Hematopoietic multipotent progenitor cell treated with erythropoietin and hydrocortisone succinate and interleukin-3 and kit ligand, for 6 days (in vitro differentiated cells): ENCODE measurements at regions not wholly inside any gene's neighbourhood (a gene's known extent, or its start where the extent isn't known, plus 50 kb on each side); places are given as distances from the start of the nearest gene placed in this dataset.
A peak's percentile ranks its signal among the peaks of the same experiment; 100 is the strongest.

Experiments used
- DNase-seq: peaks from one replicate; pipeline ENCODE4 v3.0.0-alpha.2; 2015

DNA sequence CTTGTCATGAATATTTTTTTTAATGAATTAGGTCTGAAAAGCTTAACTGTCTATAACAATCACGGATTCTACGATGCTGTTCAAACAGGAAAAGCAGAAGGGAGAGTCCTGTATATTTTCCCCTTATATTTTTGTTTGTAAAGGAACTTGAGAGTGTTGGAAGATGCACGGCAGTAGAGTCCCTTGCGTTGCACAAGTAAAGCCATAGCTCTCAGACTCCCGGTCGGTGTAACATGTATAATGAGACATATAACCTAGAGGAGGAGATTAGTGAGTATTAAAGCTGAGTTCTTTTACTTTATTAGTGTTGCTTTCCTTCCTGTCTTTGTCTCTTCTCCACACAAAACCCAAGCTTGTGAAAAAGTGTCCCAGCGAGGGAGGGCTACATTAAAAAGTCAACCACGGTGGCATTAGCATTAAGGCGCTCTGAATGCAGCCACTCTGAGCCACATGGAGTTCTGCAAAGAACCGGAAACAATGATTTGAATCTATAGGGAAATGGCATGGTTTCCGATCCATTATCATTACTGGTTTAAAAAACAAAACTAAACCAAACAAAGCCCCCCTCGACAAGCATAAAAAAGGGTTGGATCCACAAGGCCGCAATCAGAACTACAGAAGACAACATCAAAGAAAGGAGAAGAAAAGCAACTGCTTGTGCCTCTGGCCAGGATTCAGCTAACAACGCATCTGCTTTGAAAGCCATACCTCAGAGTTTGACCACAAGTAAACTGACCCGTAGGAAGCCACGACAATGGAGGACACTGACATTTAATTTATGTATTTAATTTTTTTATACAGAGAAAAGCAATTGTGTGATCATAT lies 356.8 kb downstream of the LMO4 start:
- no peak for DNase-seq

DNA sequence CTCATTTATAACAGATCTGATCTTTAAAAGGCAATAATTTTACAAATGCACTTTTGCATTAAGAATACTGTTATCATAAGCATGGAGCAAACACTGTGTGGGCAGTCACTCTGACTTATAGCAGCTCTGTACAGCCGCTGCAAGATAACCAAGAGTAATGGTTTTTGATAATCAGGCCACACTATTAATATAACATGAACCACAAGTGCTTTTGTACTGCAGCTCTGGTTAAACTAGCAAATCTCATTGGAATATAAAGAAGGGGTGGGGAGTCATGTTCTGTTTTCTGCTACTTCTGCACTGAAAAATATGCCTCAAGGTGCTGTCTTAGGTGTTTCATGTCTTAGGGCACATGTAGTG lies 357.4 kb downstream of the LMO4 start:
- peak; percentile 23 for DNase-seq

DNA sequence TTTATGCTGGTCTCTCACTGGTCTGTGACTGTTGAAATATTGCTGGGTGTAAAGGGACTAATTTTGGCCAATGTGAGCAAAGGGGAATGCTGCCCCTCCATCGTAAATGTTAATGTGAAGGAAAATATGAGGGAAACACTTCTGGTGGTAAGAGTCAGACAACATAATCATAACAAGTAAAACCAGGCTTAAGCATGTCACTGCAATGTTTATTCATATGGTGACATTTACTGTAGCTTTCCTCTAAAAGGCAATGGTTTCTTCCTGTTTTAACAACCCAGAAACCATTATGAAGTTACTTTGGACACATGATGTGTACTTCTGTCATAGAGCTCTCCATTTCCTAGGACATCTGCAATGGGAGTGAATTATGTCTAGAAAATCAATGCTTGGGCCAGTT lies 358.0 kb downstream of the LMO4 start:
- no peak for DNase-seq

DNA sequence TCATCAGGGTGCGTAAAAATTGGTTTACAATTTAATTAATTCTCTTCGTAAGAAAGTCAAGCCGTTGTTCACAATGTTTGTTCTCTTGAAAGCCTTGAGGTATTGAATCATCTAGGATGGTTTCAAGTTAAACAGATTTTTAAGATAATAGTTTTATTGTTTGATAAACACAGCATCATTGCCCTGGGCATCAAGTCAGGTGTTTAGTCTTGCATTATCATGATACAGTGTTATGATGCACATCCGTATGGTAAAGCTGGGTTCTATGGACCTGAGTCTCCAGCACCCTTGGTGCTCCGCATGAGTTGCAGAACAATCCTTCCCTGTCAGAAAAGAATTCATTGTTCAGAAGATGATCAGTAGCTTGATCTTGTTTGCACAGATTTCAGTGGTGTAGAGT lies 359.5 kb downstream of the LMO4 start:
- DNase-seq: no peak

DNA sequence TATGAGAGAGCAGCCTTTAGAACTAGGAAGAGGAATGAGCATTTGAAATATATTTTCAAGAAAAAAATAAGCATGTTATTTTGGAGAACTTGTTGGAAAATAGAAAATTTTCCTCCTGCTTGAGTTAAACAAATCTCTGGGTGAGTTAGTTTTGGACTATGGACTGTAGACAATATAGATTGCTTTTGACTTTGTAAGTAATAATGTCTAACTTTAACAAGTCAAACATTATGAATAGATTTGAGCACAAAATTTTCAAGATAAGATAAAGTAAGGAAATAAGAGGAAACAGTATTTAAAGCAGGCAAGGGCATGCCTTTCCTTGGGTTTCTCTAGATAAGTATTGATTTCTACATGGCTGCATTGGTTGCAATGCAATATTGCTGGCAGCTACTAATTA lies 360.8 kb downstream of the LMO4 start:
- no peak for DNase-seq

DNA sequence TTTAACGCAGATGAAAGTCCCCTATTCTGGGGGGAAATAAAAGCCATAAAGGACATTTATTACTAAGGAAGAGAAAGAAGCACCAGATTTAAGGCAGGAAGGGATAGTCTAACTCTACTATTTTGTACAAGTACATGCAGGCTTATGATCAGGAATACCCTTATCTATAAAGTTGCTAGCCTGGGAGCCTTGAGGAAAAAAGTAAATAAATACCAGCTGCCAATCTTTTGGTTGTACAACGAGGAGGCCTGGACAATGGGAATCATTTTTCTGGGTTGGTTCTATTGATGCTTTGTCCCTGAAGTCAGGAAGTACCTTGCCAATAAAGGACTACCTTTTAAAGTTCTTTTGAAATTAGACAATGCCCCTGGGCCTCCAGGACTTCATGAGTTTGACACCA lies 367.8 kb downstream of the LMO4 start:
- DNase-seq: no peak

DNA sequence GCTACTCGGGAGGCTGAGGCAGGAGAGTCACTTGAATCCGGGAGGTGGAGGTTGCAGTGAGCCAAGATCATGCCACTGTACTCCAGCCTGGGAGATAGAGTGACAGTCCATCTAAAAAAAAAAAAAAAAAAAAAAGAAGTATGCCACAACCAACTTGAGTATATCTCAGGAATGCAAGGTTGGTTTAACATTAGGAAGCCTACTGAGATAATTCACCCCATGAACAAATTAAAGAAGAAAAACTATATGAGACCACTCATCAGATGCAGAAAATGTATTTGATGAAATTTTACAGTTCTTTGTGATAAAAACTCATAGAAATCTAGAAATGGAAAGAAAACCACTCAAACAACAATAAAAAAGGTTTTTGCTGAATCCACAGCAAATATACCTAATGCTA lies 373.8 kb downstream of the LMO4 start:
- peak; percentile 36 for DNase-seq

DNA sequence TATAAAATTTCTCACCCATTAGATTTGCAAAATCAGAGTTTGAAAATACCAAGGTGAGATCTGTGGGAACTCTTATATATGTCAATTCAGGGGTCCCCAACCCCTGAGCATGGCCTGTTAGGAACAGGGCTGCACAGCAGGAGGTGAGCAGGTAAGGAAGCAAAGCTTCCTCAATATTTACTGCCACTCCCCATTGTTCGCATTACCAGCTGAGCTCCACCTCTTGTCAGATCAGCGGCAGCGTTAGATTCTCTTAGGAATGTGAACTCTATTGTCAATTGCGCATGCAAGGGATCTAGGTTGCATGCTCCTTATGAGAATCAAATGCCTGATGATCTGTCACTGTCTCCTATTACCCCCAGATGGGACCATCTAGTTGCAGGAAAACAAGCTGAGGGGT lies 376.6 kb downstream of the LMO4 start:
- DNase-seq: no peak

DNA sequence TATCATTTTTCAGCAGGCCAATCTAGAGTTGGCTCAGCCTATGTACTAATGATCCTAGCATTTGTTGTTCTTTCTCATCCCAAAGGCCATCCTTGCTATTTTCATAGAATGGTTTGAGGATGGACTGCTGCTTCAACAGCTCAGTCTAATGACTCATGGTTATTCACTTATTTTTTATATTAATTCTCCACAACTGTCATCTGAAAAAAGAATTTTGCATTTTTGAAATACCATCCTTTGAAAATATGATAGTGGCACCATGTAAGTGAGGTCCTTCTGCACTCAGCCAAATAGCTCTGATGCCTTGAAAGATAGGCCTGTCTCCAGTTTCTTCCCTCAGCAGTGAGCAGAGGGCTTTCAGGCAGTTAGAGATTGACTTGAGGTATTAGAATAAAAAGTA lies 377.5 kb downstream of the LMO4 start:
- DNase-seq: no peak

DNA sequence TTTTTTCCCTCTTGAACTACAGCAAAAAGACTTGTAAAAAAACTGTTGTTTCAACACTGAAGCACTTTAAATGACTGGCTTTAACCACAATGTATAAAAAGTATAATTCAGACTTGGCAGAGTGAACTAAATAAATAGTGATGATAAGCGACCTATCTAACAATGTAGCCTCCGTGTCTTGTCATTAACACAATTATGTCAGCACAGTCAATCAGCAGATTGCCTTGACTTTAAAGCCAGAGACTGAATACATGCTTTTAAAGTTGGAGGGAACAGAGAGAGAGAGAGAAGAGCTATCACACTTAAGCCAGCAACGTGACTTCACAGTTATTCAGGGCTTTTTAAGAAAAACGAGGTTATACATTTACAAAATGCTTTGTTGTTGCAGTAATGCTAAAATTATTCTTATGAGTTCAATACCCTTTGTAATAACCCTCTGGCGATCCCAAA lies 378.1 kb downstream of the LMO4 start:
- DNase-seq: no peak

DNA sequence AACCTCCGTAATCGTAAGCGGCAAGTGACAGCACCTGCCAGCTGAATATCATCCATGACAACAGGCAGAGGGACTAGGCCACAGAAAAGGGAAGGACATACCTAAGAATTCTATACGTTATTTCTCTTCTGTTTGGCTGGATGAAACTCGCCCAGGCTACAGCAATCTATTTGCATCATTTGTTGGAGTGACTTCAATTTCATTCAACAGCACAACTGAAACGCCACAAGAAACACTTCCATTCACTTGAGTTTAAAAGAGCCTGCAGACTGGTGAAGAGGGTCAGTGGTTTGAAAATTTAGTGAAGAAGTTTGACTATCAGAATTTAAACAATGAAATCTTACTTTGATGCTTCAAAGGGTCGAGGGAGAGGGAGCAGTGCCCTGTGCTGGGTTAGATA lies 378.7 kb downstream of the LMO4 start:
- no peak for DNase-seq

DNA sequence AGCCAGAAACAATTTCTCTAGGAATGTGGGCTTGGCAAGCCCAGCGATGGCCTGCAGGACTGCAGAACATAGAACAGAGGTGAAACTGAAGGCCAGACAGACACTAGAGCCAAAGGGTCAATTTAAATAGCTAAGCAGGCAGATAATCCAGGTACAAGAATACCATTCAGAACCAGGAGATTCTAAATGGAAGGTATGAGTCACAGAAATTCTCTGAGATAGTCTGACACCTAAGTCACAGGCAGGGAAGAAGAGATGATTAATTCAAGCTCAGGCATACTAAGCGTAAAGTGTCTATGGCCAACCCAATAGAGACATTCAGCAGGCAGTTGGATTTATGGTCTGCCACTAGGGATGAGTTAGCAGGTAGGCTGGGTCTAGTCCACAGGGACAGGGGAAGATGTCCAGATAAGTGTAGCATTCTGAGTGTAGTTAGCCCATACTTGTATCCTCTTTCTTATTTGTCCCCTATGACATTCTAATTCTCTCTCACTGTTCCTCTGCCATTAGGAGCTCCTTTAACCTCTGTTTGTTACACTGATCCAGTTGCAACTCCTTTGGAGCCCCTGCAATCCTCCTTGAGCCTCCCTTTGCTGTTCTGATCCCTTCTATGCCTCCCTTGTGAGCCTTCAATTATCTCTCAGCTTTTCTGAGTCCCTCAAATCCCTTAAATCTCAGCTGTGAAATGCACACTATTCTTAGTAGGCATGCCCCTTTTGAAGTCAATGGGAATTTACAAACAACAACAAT lies 383.8 kb downstream of the LMO4 start:
- no peak for DNase-seq

DNA sequence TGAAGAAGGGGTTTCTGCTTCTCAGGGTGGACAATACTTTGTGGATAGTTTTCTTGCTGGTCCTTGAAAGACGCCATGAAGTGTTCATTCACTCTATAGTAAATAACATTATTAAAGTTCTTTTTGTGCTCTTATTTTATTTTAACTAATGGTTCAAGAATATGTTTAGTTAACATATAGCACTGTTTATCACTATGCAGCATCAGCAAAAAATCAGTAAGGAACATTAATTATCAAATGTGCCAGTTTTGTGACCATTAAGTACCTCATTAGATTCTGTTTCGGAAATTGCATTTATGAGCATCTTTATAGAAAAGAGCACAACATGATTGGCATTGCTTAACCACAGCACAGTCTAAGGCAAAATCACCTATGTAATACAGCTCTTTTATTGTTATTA lies 385.6 kb downstream of the LMO4 start:
- DNase-seq: no peak

DNA sequence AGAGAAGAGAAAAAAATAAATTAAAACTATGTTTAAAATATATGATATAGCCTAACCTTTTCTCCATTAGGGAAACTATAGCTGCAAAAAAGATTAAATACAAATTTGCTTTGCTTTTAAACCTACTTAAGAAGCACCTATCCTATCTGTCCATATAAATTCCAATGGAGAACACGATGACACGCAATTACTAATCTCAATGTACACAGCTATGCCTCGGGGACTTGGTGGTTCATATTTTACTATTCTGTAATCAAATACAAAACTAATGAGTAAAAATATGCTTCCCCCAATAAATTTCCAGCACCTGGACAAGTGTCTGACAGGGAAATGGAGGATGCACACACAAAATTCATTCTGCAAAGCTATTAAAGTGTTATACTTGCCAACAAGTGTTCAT lies 386.4 kb downstream of the LMO4 start:
- DNase-seq: no peak

DNA sequence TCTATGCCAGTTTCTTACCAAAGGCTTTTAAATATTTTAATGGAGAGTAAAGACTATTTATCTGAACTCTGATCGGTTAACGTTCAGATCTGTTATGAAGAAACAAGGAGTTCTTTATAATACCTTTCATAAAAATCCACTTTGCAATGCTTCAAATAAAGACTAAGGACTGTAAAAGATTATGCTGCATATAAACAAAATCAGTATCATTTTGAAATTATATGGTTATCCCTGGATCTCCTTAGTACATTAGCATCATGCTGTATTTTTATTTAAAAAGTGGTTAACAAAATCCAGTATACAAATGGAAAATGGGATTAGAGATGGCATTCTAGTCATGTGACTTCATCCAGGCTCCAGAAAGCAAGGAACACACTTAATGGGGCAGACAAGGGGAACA lies 386.8 kb downstream of the LMO4 start:
- DNase-seq: no peak

DNA sequence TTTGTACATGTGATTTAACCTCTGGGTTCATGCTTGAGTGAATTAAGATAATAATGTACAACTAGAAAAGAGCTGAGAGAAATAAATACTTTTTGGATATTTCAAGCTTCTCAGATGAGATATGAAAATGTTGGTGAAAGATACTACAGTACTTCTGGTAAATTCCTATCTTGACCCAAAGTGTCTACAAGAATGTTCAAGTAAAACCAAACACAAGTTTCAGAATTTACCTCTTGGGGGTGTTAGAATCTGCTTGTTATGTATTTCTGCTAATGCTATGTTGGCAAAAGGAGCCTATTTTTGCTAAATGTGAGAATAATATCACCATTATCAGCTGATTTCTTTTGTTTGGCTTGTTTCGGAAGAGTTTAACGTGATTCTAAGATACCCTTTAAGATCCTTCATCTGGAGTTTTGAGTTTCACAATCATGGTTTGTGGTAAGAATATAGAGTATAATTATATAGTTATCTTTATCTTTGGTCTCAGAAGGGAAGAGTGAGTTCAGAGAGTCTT lies 388.5 kb downstream of the LMO4 start:
- DNase-seq: peak; percentile 32

DNA sequence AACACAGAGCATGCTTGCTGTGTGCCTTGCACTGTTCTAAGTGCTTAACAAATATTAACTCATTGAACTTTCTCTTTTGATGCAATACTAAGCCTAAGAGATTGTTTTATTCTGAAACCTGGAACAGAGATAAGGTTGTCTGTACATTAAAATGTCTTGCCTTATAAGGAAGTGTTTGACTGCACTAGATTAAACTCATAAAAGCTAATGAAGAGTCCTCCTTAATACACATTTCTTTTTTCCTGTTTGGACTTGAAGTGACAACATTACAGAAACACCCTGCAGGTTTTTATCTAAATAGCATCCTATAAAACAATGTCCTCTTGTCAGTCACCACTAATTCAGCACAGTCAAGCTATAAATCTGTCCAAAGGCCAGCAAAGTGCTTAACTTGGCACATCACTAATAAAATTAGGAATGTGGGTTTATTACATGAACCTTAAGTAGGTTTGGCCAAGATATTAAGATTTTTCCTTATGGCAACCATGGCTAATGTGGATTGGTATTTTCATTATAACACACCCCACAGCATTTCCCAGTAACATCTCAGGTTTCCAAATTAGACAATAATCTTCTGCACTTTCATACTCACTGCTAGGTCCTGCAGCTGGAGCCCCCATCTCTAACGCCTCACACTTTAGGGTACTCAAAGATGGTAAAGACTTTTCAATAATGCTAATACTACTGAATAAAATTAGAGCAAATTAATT lies 389.7 kb downstream of the LMO4 start:
- no peak for DNase-seq

DNA sequence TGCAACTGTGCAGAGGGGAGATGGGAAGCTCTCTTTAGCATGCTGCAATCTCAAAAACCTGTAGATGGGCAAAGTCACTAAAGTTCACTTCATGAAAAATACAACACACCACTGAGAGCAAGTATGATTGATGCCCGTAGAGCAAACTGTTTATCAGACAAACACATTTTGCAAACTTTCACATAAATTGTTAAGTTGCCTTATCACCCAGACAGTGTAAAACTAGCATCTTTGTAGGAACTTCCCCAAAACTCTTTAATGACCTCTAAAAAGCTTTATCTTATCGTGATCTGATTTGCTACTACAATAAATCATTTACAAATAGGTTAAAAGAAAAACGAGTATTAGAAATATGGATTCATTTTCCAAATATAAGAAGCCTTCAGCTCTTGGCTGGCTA lies 391.0 kb downstream of the LMO4 start:
- no peak for DNase-seq

DNA sequence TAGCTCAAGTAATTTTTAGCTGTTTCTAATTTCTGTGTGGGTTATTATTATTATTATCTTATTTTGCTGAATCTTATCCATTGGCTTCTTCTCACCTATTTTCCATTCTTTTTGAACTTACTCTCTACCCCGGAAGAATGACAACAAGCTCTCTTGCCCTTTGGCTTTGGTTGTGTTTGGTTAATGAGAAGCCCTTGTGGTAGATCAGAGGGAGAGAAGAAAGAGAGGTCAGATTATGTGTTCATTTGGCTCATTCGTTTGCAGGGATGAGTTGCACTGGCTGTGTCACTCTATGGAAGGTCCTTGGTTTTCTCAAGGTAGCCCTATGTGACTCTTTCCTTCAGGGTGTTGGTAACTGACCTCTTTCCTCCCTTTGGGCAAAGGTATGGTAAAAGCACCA lies 391.9 kb downstream of the LMO4 start:
- no peak for DNase-seq

DNA sequence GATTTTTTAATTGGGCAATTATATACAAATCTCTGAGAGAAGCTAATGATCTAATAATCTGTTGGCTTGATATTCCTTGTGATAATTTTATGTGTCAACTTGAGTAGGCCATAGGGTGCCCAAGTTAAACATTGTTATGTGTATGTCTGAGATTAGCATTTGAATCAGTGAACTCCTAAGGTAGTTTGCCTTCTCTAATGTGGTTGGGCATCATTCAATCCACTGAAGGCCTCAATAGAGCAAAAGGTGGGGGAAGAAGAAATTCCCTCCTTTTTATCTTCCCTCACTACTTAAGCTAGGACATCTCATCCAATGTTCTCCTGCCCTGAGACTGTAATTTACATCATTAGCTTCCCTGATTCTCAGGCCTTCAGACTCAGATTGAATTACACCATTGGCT lies 394.5 kb downstream of the LMO4 start:
- no peak for DNase-seq

DNA sequence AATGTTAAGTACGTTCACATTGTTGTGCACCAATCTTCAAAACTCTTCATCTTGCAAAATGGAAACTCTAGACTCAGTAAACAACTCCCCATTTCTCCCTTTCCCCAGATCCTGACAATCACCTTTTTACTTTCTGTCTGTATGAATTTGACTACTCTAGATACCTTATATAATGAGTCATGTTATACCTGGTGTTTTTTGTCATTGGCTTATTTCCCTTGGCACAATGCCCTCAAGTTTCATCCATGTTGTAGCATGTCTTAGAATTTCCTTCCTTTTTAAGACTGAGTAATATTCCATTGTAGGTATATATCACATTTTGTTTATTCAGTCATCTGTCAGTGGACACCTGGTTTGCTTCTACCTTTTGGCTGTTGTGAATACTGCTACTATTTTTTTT lies 399.5 kb downstream of the LMO4 start:
- no peak for DNase-seq

DNA sequence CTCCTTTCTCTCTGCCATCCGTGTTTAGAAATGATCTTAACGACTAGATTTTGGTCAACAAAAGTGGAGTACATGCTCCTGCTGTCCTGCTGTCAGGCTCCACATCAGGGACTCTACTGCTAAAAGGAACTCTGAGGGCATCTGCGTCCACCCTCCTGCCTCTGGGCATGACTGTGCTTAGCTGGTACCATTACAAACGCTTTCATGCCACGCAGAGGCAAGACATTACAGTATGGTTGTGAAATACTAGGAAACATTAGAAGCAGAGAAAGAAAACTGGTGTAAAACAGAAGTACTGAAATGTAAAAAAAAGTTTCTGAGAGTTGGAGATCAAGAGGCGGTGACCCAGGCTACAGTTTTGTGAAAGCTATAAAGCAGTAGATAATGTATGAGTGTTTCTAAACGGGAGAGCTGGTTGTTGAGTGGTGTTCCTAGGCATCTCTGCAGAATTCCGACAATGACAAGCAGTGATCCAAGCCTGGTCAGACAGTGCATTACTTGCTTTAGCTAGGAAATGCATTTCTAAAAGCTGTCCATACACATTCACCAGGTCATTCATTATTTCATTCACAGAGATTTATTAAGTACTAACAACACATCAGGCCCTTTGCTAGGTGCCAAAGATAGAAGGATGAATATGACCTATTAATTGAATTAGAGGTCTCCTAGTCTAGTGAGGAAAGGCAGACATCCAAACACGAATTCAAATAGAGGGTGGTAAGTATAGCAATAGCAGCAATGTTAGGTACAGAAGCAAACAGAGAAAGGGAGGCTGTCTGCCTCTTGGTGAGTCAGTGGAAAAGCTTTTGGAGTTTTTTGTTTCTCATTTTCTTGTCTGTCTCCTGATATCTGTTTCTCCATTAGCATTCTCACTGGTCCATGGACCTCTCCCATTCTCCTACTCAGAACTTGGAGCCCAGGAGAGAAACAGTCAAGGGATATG lies 401.9 kb downstream of the LMO4 start:
- DNase-seq: no peak

DNA sequence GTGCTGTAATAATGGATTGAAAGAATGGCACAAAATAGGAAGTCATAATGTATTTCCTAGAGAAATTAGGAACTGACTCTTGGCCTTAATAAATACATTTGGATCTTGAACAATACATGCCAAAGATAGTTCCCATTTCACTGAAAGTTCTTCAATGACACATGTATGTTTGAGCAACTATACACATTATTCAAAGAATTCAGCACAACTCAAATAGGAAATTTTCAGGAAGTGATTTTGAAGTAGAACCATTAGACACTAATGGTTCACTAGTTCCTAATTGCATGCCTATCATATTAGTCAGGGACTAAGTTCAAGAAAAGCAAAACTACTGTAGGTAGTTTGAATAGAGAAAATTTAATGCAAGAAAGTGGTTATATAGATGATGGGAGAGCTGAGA lies 404.7 kb downstream of the LMO4 start:
- no peak for DNase-seq
